IMR-90 (cell line): ENCODE measurements at regions not wholly inside any gene's neighbourhood (a gene's known extent, or its start where the extent isn't known, plus 50 kb on each side); places are given as distances from the start of the nearest gene placed in this dataset.

Experiments used
- ATAC-seq: fragments of 200-7000 bp; cut with Tn5 transposase; 2 replicates; pipeline ENCODE4 v1.9.1; 2020; ENCODE audit warnings: low read depth, mild to moderate bottlenecking, moderate library complexity
- BruUV-seq: library from RNA; stranded (reverse); fragments of 400-500 nt; replicated peaks from 2 replicates; lab custom pipeline; 2021; lab: Mats Ljungman, UMichigan
- CTCF ChIA-PET: fragments of 300-600 bp; formaldehyde crosslinking; extraction: SDS; loops from one replicate; lab custom pipeline; 2021; ENCODE audit warnings: antibody characterized with exemption; lab: Yijun Ruan, JAX
- POLR2A ChIA-PET: fragments of 300-600 bp; sonication (Branson Sonifier 250); formaldehyde crosslinking; loops from one replicate; lab custom pipeline; 2022; ENCODE audit warnings: antibody characterized with exemption; ENCODE audit not compliant: unreplicated experiment; lab: Charles Lee
- DNase-seq: peaks from one replicate; pipeline ENCODE4 v3.0.0; 2013
- H2AFZ ChIP-seq: replicated peaks from 2 replicates; pipeline ENCODE3; 2013; ENCODE audit warnings: low read length, mild to moderate bottlenecking; ENCODE audit not compliant: poor library complexity
- H2AK5ac ChIP-seq: 2 replicates; pipeline ENCODE4 v1.6.1; 2013; ENCODE audit warnings: low read depth, low read length, inconsistent platforms
- H2AK9ac ChIP-seq: replicated peaks from 2 replicates; pipeline ENCODE3; 2013; ENCODE audit warnings: mild to moderate bottlenecking, low read depth, low read length, moderate library complexity; ENCODE audit not compliant: poor library complexity
- H2BK120ac ChIP-seq: 2 replicates; pipeline ENCODE4 v1.6.1; 2013; ENCODE audit warnings: low read depth, low read length, inconsistent platforms
- H2BK15ac ChIP-seq: 3 replicates; pipeline ENCODE4 v1.6.1; 2013; ENCODE audit warnings: low read depth, low read length, inconsistent platforms
- H2BK20ac ChIP-seq: 2 replicates; pipeline ENCODE4 v1.6.1; 2013; ENCODE audit warnings: low read depth, mild to moderate bottlenecking, inconsistent platforms, low read length, moderate library complexity
- H2BK5ac ChIP-seq: 2 replicates; pipeline ENCODE4 v1.6.1; 2013; ENCODE audit warnings: mild to moderate bottlenecking, low read depth, low read length, inconsistent platforms; ENCODE audit not compliant: poor library complexity, severe bottlenecking
- H3K14ac ChIP-seq: replicated peaks from 2 replicates; pipeline ENCODE4 v1.6.1; 2013; ENCODE audit warnings: low read depth, low read length, inconsistent platforms
- H3K18ac ChIP-seq: 2 replicates; pipeline ENCODE4 v1.6.1; 2013; ENCODE audit warnings: low read depth, low read length, control low read depth
- H3K23ac ChIP-seq: 2 replicates; pipeline ENCODE4 v1.6.1; 2013; ENCODE audit warnings: low read depth, low read length, inconsistent platforms
- H3K27ac ChIP-seq: 2 replicates; pipeline ENCODE4 v1.5.1; 2013; ENCODE audit warnings: mild to moderate bottlenecking, control low read depth, low read length; ENCODE audit not compliant: insufficient read depth
- H3K27me3 ChIP-seq: 2 replicates; pipeline ENCODE4 v1.6.1; 2013; ENCODE audit warnings: low read length; ENCODE audit not compliant: control insufficient read depth, insufficient read depth
- H3K36me3 ChIP-seq: 2 replicates; pipeline ENCODE4 v1.6.1; 2013; ENCODE audit warnings: low read length, mixed read lengths; ENCODE audit not compliant: control insufficient read depth, insufficient read depth
- H3K4ac ChIP-seq: 2 replicates; pipeline ENCODE4 v1.6.1; 2013; ENCODE audit warnings: low read depth, low read length, inconsistent platforms
- H3K4me1 ChIP-seq: 2 replicates; pipeline ENCODE4 v1.6.1; 2013; ENCODE audit warnings: low read length, mixed read lengths; ENCODE audit not compliant: control insufficient read depth, insufficient read depth
- H3K4me2 ChIP-seq: 2 replicates; pipeline ENCODE4 v1.6.1; 2013; ENCODE audit warnings: low read depth, mild to moderate bottlenecking, control low read depth, low read length, moderate library complexity
- H3K4me3 ChIP-seq: 2 replicates; pipeline ENCODE4 v1.5.1; 2013; ENCODE audit warnings: low read depth, mild to moderate bottlenecking, control low read depth, low read length, moderate library complexity; ENCODE audit not compliant: insufficient read depth
- H3K56ac ChIP-seq: 2 replicates; pipeline ENCODE4 v1.6.1; 2013; ENCODE audit warnings: low read length, inconsistent platforms; ENCODE audit not compliant: insufficient read depth; ENCODE audit errors: extremely low read depth
- H3K79me1 ChIP-seq, 2 experiments: 2 replicates each; pipeline ENCODE4 v1.6.1; 2013; ENCODE audit warnings: low read length in 2 of 2, inconsistent platforms in 1 of 2, low read depth in 1 of 2
- H3K9ac ChIP-seq: 2 replicates; pipeline ENCODE4 v1.6.1; 2013; ENCODE audit warnings: low read depth, low read length, control low read depth
- H3K9me1 ChIP-seq: 2 replicates; pipeline ENCODE4 v1.6.1; 2013; ENCODE audit warnings: low read length, inconsistent platforms; ENCODE audit not compliant: insufficient read depth
- H3K9me3 ChIP-seq: 2 replicates; pipeline ENCODE4 v1.6.1; 2013; ENCODE audit warnings: low read length; ENCODE audit not compliant: control insufficient read depth, insufficient read depth
- H4K20me1 ChIP-seq: 2 replicates; pipeline ENCODE4 v1.6.1; 2013; ENCODE audit warnings: low read length, inconsistent platforms; ENCODE audit not compliant: insufficient read depth
- H4K5ac ChIP-seq: 2 replicates; pipeline ENCODE4 v1.6.1; 2013; ENCODE audit warnings: mild to moderate bottlenecking, low read depth, low read length, control low read depth
- H4K8ac ChIP-seq, 2 experiments: 2 replicates each; pipeline ENCODE4 v1.6.1; 2013; ENCODE audit warnings: low read depth in 2 of 2, low read length in 2 of 2, control low read depth in 1 of 2, inconsistent platforms in 1 of 2
- H4K91ac ChIP-seq: 2 replicates; pipeline ENCODE4 v1.6.1; 2013; ENCODE audit warnings: low read depth, low read length, inconsistent platforms; ENCODE audit not compliant: insufficient read depth
- BHLHE40 ChIP-seq: fragments of 150-350 bp; IDR thresholded peaks from 2 replicates; pipeline ENCODE4 v1.6.1; 2016; ENCODE audit warnings: mild to moderate bottlenecking, low read depth, low read length
- CEBPB ChIP-seq: IDR thresholded peaks from 2 replicates; pipeline ENCODE4 v1.6.1; 2012; ENCODE audit warnings: low read depth, low read length, improper control_type of control experiment
- ELK1 ChIP-seq: fragments of 150-350 bp; IDR thresholded peaks from 2 replicates; pipeline ENCODE4 v1.6.1; 2016; ENCODE audit warnings: low read depth, mild to moderate bottlenecking, low read length, moderate library complexity, borderline replicate concordance
- FOS ChIP-seq: fragments of 150-350 bp; IDR thresholded peaks from 2 replicates; pipeline ENCODE4 v1.6.1; 2016; ENCODE audit warnings: low read depth, low read length
- MXI1 ChIP-seq: IDR thresholded peaks from 2 replicates; pipeline ENCODE4 v1.6.1; 2012; ENCODE audit warnings: low read depth, mild to moderate bottlenecking, low read length, moderate library complexity, borderline replicate concordance
- RAD21 ChIP-seq: IDR thresholded peaks from 2 replicates; pipeline ENCODE4 v1.6.1; 2012; ENCODE audit warnings: low read length, improper control_type of control experiment
- RFX5 ChIP-seq: IDR thresholded peaks from 2 replicates; pipeline ENCODE4 v1.8.0; 2012; ENCODE audit warnings: low read depth, mild to moderate bottlenecking, low read length, moderate library complexity
- SMC3 ChIP-seq: fragments of 150-350 bp; IDR thresholded peaks from 2 replicates; pipeline ENCODE4 v1.6.1; 2016; ENCODE audit warnings: low read depth, mild to moderate bottlenecking, antibody characterized with exemption, low read length, moderate library complexity
- WGBS, 2 experiments: methylation state at CpG; one replicate each; pipeline versions ENCODE4 v1.1.5 to v1.1.7; 2013; ENCODE audit warnings: missing lambda C conversion rate in 2 of 2; ENCODE audit not compliant: insufficient read length in 1 of 2; ENCODE audit errors: extremely low coverage in 2 of 2; 5-methylcytosine and 5-hydroxymethylcytosine counted together
- dilution Hi-C: fragments of 300-500 bp; cut with HindIII; formaldehyde crosslinking; loops from one replicate; pipeline ENCODE4 v1.14.3; 2018; ENCODE audit warnings: low sequenced_read_pairs; ENCODE audit not compliant: unreplicated experiment
- in situ Hi-C: fragments of 300-500 bp; cut with MboI; formaldehyde crosslinking; loops from 3 replicates; pipeline ENCODE4 v1.14.3; 2019; ENCODE audit warnings: low sequenced_read_pairs, inconsistent platforms, mixed read lengths
- intact Hi-C: fragments of 100-400 bp; cut with micrococcal nuclease; formaldehyde crosslinking; loops from 2 replicates; pipeline ENCODE4 v1.10.0; 2022

GRCh38 chr21:20259031-20259867 is 739.0 kb upstream of the NCAM2 start:
- WGBS, 2 experiments, result 0% methylated on average over 1 of the region's 7 CpGs; no CpG with 5 or more reads in 1 of the 2 experiments
- Histone ChIP-seq H3K4me3 (no peak overlapping the region), H2AK5ac (no peak overlapping the region), H2AK9ac (no peak overlapping the region), H4K91ac (no peak overlapping the region), H3K56ac (no peak overlapping the region), H3K14ac (no peak overlapping the region), H3K9ac (no peak overlapping the region), H3K9me1 (no peaks in the 10 kb centered on the region), H3K27me3 (no peaks in the 10 kb centered on the region), H3K18ac (no peak overlapping the region), H3K9me3 (peaks cover 4% of the 10 kb centered on the region; the same call in 1 of the 2 replicates), H3K4me1 (no peaks in the 10 kb centered on the region), H3K27ac (no peak overlapping the region), H2BK120ac (no peak overlapping the region), H4K5ac (no peak overlapping the region), H2BK20ac (no peak overlapping the region), H3K23ac (no peak overlapping the region), H2BK15ac (no peak overlapping the region), H4K8ac (no peak overlapping the region), H2BK5ac (no peak overlapping the region), H3K36me3 (no peaks in the 10 kb centered on the region), H3K4ac (no peak overlapping the region), H2AFZ (no peak overlapping the region), H3K79me1 (no peaks in the 10 kb centered on the region), H3K4me2 (no peak overlapping the region), H4K20me1 (no peaks in the 10 kb centered on the region)
- DNase-seq, result no peak
- intact Hi-C loops (no loop called here), dilution Hi-C loops (no loop called here), in situ Hi-C loops (no loop called here)
- BruUV-seq, result no TSS peak
- ATAC-seq, result no peak
- TF ChIP-seq RFX5 (no peak), ELK1 (no peak), BHLHE40 (no peak), MXI1 (no peak), RAD21 (no peak), SMC3 (no peak), CEBPB (no peak), FOS (no peak)
- ChIA-PET CTCF (interaction anchor here (0.6 kb wide), 2 partner anchors 11 to 22 kb away, joined by 3 read pairs; no protein-coding TSS in a partner anchor), POLR2A (no interaction called here)
